ENCODE measurements at regions not wholly inside any gene's neighbourhood (a gene's known extent, or its start where the extent isn't known, plus 50 kb on each side); places are given as distances from the start of the nearest gene placed in this dataset.

- Histone ChIP-seq H3K4me3 (ENCODE audit: low read depth, low read length) (no peak overlapping the region), H3K9me3 (ENCODE audit: control insufficient read depth, insufficient read depth, low read depth, low read length) (no peaks in the 10 kb centered on the region), H3K36me3 (ENCODE audit: control insufficient read depth in 2 of 2, insufficient read depth in 1 of 2, low read length in 2 of 2) (no peaks in the 10 kb centered on the region), H3K27ac (ENCODE audit: extremely low read depth, low read depth, low read length) (no peak overlapping the region), H3K4me1 (ENCODE audit: control insufficient read depth, insufficient read depth, low read length) (no peaks in the 10 kb centered on the region)
- CTCF ChIA-PET = no interaction called here
- TF ChIP-seq GLI2 (tag by site-specific recombination; IDR thresholded peaks at IDR 0.05; ENCODE audit: borderline replicate concordance, low read depth) (no peak), ZNF654 (tag by site-specific recombination; IDR thresholded peaks at IDR 0.05; ENCODE audit: low read depth) (no peak), ZNF677 (tag by site-specific recombination; IDR thresholded peaks at IDR 0.05) (no peak), ZBTB21 (tag by site-specific recombination; IDR thresholded peaks at IDR 0.05) (no peak), ZNF707 (tag by site-specific recombination; IDR thresholded peaks at IDR 0.05) (no peak), ZNF140 (tag by site-specific recombination; IDR thresholded peaks at IDR 0.05) (no peak), GLIS2 (tag by site-specific recombination; IDR thresholded peaks at IDR 0.05) (no peak), ZNF610 (tag by site-specific recombination; IDR thresholded peaks at IDR 0.05; ENCODE audit: borderline replicate concordance) (no peak), ZNF558 (tag by site-specific recombination; IDR thresholded peaks at IDR 0.05) (no peak), ZNF530 (tag by site-specific recombination; IDR thresholded peaks at IDR 0.05; ENCODE audit: low read depth) (no peak), ZNF843 (tag by site-specific recombination; IDR thresholded peaks at IDR 0.05) (no peak), ZSCAN16 (tag by site-specific recombination; IDR thresholded peaks at IDR 0.05) (no peak)
- TF ChIP-seq, protein P1, sequence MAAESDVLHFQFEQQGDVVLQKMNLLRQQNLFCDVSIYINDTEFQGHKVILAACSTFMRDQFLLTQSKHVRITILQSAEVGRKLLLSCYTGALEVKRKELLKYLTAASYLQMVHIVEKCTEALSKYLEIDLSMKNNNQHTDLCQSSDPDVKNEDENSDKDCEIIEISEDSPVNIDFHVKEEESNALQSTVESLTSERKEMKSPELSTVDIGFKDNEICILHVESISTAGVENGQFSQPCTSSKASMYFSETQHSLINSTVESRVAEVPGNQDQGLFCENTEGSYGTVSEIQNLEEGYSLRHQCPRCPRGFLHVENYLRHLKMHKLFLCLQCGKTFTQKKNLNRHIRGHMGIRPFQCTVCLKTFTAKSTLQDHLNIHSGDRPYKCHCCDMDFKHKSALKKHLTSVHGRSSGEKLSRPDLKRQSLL (tag by site-specific recombination; IDR thresholded peaks at IDR 0.05) = no peak
- POLR2A ChIA-PET = no interaction called here
These were observed 94.3 kb downstream of the GLUL start for GRCh38 chr1:182297335-182297734.

DNA sequence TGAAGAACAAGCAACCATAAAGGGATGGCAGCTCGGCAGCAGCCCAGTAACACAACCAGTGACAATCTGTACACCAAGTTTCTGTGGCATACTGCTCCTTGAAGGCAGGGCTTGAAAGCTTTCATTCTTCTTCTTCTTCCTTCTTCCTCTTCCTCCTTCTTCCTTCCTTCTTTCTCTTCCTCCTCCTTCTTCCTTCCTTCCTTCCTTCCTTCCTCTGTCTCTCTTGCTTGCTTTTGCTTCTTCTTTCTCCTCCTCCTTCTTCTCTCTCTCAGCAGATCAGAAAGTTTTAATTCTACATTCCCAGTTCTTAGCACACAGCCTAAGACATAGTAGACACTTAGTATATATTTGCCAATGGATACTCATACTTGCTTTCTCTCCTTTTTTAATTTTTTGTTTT is 95.9 kb downstream of the GLUL start:
- ChIA-PET POLR2A (no interaction called here), CTCF (interaction anchor here (0.9 kb wide), 1 partner anchor 215 kb away, joined by 8 read pairs; no protein-coding TSS in a partner anchor)
- H3K4me1 ChIP-seq (ENCODE audit: control insufficient read depth, insufficient read depth, low read length) = no peaks in the 10 kb centered on the region
- no peak for TF ChIP-seq ZFP69B (tag by site-specific recombination; IDR thresholded peaks at IDR 0.05)
- TF ChIP-seq, protein P2, sequence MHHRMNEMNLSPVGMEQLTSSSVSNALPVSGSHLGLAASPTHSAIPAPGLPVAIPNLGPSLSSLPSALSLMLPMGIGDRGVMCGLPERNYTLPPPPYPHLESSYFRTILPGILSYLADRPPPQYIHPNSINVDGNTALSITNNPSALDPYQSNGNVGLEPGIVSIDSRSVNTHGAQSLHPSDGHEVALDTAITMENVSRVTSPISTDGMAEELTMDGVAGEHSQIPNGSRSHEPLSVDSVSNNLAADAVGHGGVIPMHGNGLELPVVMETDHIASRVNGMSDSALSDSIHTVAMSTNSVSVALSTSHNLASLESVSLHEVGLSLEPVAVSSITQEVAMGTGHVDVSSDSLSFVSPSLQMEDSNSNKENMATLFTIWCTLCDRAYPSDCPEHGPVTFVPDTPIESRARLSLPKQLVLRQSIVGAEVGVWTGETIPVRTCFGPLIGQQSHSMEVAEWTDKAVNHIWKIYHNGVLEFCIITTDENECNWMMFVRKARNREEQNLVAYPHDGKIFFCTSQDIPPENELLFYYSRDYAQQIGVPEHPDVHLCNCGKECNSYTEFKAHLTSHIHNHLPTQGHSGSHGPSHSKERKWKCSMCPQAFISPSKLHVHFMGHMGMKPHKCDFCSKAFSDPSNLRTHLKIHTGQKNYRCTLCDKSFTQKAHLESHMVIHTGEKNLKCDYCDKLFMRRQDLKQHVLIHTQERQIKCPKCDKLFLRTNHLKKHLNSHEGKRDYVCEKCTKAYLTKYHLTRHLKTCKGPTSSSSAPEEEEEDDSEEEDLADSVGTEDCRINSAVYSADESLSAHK (tag by site-specific recombination; IDR thresholded peaks at IDR 0.05) = no peak
- no peaks in the 10 kb centered on the region for H3K36me3 ChIP-seq (ENCODE audit: control insufficient read depth in 2 of 2, insufficient read depth in 1 of 2, low read length in 2 of 2)
- H3K9me3 ChIP-seq (ENCODE audit: control insufficient read depth, insufficient read depth, low read depth, low read length) = no peaks in the 10 kb centered on the region
- H3K27ac ChIP-seq (ENCODE audit: extremely low read depth, low read depth, low read length) = no peak overlapping the region
- H3K4me3 ChIP-seq (ENCODE audit: low read depth, low read length) = no peak overlapping the region

DNA sequence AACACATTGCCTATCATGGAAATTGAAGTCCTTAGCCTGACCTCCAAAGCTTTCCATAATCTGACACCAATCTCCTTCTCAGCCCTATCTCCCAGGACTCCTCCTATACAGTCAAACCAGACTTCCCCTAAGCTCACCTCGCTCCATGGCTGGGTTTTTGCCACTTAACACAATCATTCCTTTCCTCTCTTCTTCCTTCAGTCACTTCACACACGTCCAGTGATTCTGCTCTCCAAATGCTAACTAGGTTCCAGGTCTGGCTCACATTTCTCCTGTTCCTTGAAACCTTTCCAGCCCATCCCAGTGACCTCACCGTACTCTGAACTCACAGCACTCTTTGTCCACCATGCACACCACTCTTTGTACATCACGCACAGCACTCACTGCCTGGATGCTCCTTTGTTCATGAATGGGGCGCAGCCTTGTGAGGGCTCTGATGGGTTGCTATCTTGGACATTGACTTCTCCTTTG is 98.4 kb downstream of the GLUL start:
- H3K36me3 ChIP-seq (ENCODE audit: control insufficient read depth in 2 of 2, insufficient read depth in 1 of 2, low read length in 2 of 2) = no peaks in the 10 kb centered on the region
- ChIA-PET CTCF (no interaction called here), POLR2A (no interaction called here)
- TF ChIP-seq, protein P3, sequence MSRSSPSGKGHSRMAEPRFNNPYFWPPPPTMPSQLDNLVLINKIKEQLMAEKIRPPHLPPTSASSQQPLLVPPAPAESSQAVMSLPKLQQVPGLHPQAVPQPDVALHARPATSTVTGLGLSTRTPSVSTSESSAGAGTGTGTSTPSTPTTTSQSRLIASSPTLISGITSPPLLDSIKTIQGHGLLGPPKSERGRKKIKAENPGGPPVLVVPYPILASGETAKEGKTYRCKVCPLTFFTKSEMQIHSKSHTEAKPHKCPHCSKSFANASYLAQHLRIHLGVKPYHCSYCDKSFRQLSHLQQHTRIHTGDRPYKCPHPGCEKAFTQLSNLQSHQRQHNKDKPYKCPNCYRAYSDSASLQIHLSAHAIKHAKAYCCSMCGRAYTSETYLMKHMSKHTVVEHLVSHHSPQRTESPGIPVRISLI (tag by site-specific recombination; IDR thresholded peaks at IDR 0.05) = no peak
- TF ChIP-seq ZNF24 (tag by site-specific recombination; IDR thresholded peaks at IDR 0.05) (no peak), ZNF837 (tag by site-specific recombination; IDR thresholded peaks at IDR 0.05) (no peak), ZXDB (tag by site-specific recombination; IDR thresholded peaks at IDR 0.05) (no peak), TRIM28 (IDR thresholded peaks at IDR 0.05; ENCODE audit: borderline replicate concordance, low read length) (no peak), ZNF37A (tag by site-specific recombination; IDR thresholded peaks at IDR 0.05) (no peak), ZNF350 (tag by site-specific recombination; IDR thresholded peaks at IDR 0.05) (no peak)
- H3K4me3 ChIP-seq (ENCODE audit: low read depth, low read length) = no peak overlapping the region
- H3K9me3 ChIP-seq (ENCODE audit: control insufficient read depth, insufficient read depth, low read depth, low read length) = no peaks in the 10 kb centered on the region
- no peaks in the 10 kb centered on the region for H3K4me1 ChIP-seq (ENCODE audit: control insufficient read depth, insufficient read depth, low read length)
- H3K27ac ChIP-seq (ENCODE audit: extremely low read depth, low read depth, low read length) = no peak overlapping the region

Measured in HEK293 (cell line).